ENCODE measurements at regions not wholly inside any gene's neighbourhood (a gene's known extent, or its start where the extent isn't known, plus 50 kb on each side); places are given as distances from the start of the nearest gene placed in this dataset.

DNA sequence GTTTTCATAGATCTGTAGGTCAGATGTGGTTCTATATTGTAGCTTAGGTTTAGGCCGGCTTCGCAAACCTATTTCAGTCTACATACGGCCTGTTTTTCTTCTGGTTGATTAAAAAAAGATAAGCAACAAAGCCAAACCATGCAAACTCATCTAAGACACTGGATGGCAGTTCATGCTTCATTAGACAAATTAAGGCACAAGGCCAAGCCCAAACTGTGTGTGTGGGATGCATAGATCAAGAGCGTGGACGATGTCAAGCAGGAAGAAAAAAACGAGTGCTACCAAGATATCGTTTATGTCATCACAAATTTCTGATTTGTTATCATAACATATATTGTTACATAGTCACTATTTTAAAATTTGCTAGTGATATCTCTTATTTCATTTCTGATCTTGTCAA is 357.6 kb upstream of the KIRREL3 start:
- TF ChIP-seq, protein P1, sequence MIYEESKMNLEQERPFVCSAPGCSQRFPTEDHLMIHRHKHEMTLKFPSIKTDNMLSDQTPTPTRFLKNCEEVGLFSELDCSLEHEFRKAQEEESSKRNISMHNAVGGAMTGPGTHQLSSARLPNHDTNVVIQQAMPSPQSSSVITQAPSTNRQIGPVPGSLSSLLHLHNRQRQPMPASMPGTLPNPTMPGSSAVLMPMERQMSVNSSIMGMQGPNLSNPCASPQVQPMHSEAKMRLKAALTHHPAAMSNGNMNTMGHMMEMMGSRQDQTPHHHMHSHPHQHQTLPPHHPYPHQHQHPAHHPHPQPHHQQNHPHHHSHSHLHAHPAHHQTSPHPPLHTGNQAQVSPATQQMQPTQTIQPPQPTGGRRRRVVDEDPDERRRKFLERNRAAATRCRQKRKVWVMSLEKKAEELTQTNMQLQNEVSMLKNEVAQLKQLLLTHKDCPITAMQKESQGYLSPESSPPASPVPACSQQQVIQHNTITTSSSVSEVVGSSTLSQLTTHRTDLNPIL (CRISPR knock-in tag; IDR thresholded peaks at IDR 0.05; ENCODE audit: low read depth): no peak
- no peak for TF ChIP-seq TCF4 (CRISPR knock-in tag; IDR thresholded peaks at IDR 0.05; ENCODE audit: borderline replicate concordance)
- no peak for TF ChIP-seq GLIS3 (CRISPR knock-in tag; IDR thresholded peaks at IDR 0.05)
